Keratinocyte (primary cell): ENCODE measurements at regions not wholly inside any gene's neighbourhood (a gene's known extent, or its start where the extent isn't known, plus 50 kb on each side); places are given as distances from the start of the nearest gene placed in this dataset.

Source experiments
- EZH2 ChIP-seq: IDR thresholded peaks from one replicate; pipeline ENCODE4 v1.6.1; 2012; ENCODE audit warnings: inconsistent platforms, mild to moderate bottlenecking, low read length, moderate library complexity
- TF ChIP-seq, protein P1 (sequence below), 3 experiments: IDR thresholded peaks in 1 of 3; conservative IDR thresholded peaks in 1 of 3; optimal IDR thresholded peaks in 1 of 3; 2 replicates in 2 of 3; 3 replicates in 1 of 3; pipeline versions ENCODE3 to v1.5.1; 2011; ENCODE audit warnings: low read length in 3 of 3, mild to moderate bottlenecking in 3 of 3, moderate library complexity in 2 of 3, control low read depth in 1 of 3, inconsistent platforms in 1 of 3; ENCODE audit not compliant: insufficient read depth in 2 of 3; ENCODE audit errors: extremely low read depth in 1 of 3

DNA sequence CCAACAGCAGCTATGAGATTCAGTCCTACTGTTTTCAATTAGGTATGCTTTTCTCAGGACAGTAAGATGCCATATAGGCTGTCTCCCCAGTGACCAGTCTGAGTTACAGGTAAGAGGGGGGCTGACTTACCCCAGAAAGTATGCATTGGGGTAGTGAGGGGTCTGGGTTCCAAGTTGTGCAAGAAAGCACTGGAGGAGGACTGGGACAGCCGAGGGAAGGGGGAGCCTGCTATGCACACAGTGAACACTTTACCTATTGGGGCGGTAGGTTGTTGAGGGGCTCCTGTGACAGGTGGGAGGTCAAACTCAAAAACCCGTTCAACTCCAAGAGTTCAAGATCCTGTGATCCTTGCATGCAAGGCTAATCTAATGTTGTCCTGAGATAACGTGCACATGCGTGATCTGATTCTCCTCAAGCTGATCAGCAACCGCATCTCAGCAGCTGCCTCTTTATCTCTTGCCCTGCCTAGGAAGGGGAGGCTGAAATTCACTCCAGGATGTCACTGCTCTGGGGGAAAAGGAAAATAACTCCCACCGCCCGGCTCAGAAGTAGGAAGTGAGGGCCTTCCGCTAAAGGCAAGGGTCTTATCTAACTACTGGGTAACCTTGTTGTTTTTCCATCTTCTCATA lies 108.8 kb upstream of the KIT start:
- TF ChIP-seq, protein P1, sequence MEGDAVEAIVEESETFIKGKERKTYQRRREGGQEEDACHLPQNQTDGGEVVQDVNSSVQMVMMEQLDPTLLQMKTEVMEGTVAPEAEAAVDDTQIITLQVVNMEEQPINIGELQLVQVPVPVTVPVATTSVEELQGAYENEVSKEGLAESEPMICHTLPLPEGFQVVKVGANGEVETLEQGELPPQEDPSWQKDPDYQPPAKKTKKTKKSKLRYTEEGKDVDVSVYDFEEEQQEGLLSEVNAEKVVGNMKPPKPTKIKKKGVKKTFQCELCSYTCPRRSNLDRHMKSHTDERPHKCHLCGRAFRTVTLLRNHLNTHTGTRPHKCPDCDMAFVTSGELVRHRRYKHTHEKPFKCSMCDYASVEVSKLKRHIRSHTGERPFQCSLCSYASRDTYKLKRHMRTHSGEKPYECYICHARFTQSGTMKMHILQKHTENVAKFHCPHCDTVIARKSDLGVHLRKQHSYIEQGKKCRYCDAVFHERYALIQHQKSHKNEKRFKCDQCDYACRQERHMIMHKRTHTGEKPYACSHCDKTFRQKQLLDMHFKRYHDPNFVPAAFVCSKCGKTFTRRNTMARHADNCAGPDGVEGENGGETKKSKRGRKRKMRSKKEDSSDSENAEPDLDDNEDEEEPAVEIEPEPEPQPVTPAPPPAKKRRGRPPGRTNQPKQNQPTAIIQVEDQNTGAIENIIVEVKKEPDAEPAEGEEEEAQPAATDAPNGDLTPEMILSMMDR (optimal IDR thresholded peaks at IDR 0.05 in 1 of 3, IDR thresholded peaks at IDR 0.05 in 1 of 3, conservative IDR thresholded peaks at IDR 0.05 in 1 of 3; ENCODE audit: extremely low read depth in 1 of 3, insufficient read depth in 2 of 3, low read length in 3 of 3), result no peak
- TF ChIP-seq EZH2, result no peak
